IMR-90 (cell line): ENCODE measurements at regions not wholly inside any gene's neighbourhood (a gene's known extent, or its start where the extent isn't known, plus 50 kb on each side); places are given as distances from the start of the nearest gene placed in this dataset.

Experiments
- ATAC-seq: fragments of 200-7000 bp; cut with Tn5 transposase; 2 replicates; pipeline ENCODE4 v1.9.1; 2020; ENCODE audit warnings: low read depth, mild to moderate bottlenecking, moderate library complexity
- BruUV-seq: library from RNA; stranded (reverse); fragments of 400-500 nt; replicated peaks from 2 replicates; lab custom pipeline; 2021; lab: Mats Ljungman, UMichigan
- CTCF ChIA-PET: fragments of 300-600 bp; formaldehyde crosslinking; extraction: SDS; loops from one replicate; lab custom pipeline; 2021; ENCODE audit warnings: antibody characterized with exemption; lab: Yijun Ruan, JAX
- POLR2A ChIA-PET: fragments of 300-600 bp; sonication (Branson Sonifier 250); formaldehyde crosslinking; loops from one replicate; lab custom pipeline; 2022; ENCODE audit warnings: antibody characterized with exemption; ENCODE audit not compliant: unreplicated experiment; lab: Charles Lee
- DNase-seq: peaks from one replicate; pipeline ENCODE4 v3.0.0; 2013
- H2AFZ ChIP-seq: replicated peaks from 2 replicates; pipeline ENCODE3; 2013; ENCODE audit warnings: low read length, mild to moderate bottlenecking; ENCODE audit not compliant: poor library complexity
- H2AK5ac ChIP-seq: 2 replicates; pipeline ENCODE4 v1.6.1; 2013; ENCODE audit warnings: low read depth, low read length, inconsistent platforms
- H2AK9ac ChIP-seq: replicated peaks from 2 replicates; pipeline ENCODE3; 2013; ENCODE audit warnings: mild to moderate bottlenecking, low read depth, low read length, moderate library complexity; ENCODE audit not compliant: poor library complexity
- H2BK120ac ChIP-seq: 2 replicates; pipeline ENCODE4 v1.6.1; 2013; ENCODE audit warnings: low read depth, low read length, inconsistent platforms
- H2BK15ac ChIP-seq: 3 replicates; pipeline ENCODE4 v1.6.1; 2013; ENCODE audit warnings: low read depth, low read length, inconsistent platforms
- H2BK20ac ChIP-seq: 2 replicates; pipeline ENCODE4 v1.6.1; 2013; ENCODE audit warnings: low read depth, mild to moderate bottlenecking, inconsistent platforms, low read length, moderate library complexity
- H2BK5ac ChIP-seq: 2 replicates; pipeline ENCODE4 v1.6.1; 2013; ENCODE audit warnings: mild to moderate bottlenecking, low read depth, low read length, inconsistent platforms; ENCODE audit not compliant: poor library complexity, severe bottlenecking
- H3K14ac ChIP-seq: replicated peaks from 2 replicates; pipeline ENCODE4 v1.6.1; 2013; ENCODE audit warnings: low read depth, low read length, inconsistent platforms
- H3K18ac ChIP-seq: 2 replicates; pipeline ENCODE4 v1.6.1; 2013; ENCODE audit warnings: low read depth, low read length, control low read depth
- H3K23ac ChIP-seq: 2 replicates; pipeline ENCODE4 v1.6.1; 2013; ENCODE audit warnings: low read depth, low read length, inconsistent platforms
- H3K27ac ChIP-seq: 2 replicates; pipeline ENCODE4 v1.5.1; 2013; ENCODE audit warnings: mild to moderate bottlenecking, control low read depth, low read length; ENCODE audit not compliant: insufficient read depth
- H3K27me3 ChIP-seq: 2 replicates; pipeline ENCODE4 v1.6.1; 2013; ENCODE audit warnings: low read length; ENCODE audit not compliant: control insufficient read depth, insufficient read depth
- H3K36me3 ChIP-seq: 2 replicates; pipeline ENCODE4 v1.6.1; 2013; ENCODE audit warnings: low read length, mixed read lengths; ENCODE audit not compliant: control insufficient read depth, insufficient read depth
- H3K4ac ChIP-seq: 2 replicates; pipeline ENCODE4 v1.6.1; 2013; ENCODE audit warnings: low read depth, low read length, inconsistent platforms
- H3K4me1 ChIP-seq: 2 replicates; pipeline ENCODE4 v1.6.1; 2013; ENCODE audit warnings: low read length, mixed read lengths; ENCODE audit not compliant: control insufficient read depth, insufficient read depth
- H3K4me2 ChIP-seq: 2 replicates; pipeline ENCODE4 v1.6.1; 2013; ENCODE audit warnings: low read depth, mild to moderate bottlenecking, control low read depth, low read length, moderate library complexity
- H3K4me3 ChIP-seq: 2 replicates; pipeline ENCODE4 v1.5.1; 2013; ENCODE audit warnings: low read depth, mild to moderate bottlenecking, control low read depth, low read length, moderate library complexity; ENCODE audit not compliant: insufficient read depth
- H3K56ac ChIP-seq: 2 replicates; pipeline ENCODE4 v1.6.1; 2013; ENCODE audit warnings: low read length, inconsistent platforms; ENCODE audit not compliant: insufficient read depth; ENCODE audit errors: extremely low read depth
- H3K79me1 ChIP-seq, 2 experiments: 2 replicates each; pipeline ENCODE4 v1.6.1; 2013; ENCODE audit warnings: low read length in 2 of 2, inconsistent platforms in 1 of 2, low read depth in 1 of 2
- H3K9ac ChIP-seq: 2 replicates; pipeline ENCODE4 v1.6.1; 2013; ENCODE audit warnings: low read depth, low read length, control low read depth
- H3K9me1 ChIP-seq: 2 replicates; pipeline ENCODE4 v1.6.1; 2013; ENCODE audit warnings: low read length, inconsistent platforms; ENCODE audit not compliant: insufficient read depth
- H3K9me3 ChIP-seq: 2 replicates; pipeline ENCODE4 v1.6.1; 2013; ENCODE audit warnings: low read length; ENCODE audit not compliant: control insufficient read depth, insufficient read depth
- H4K20me1 ChIP-seq: 2 replicates; pipeline ENCODE4 v1.6.1; 2013; ENCODE audit warnings: low read length, inconsistent platforms; ENCODE audit not compliant: insufficient read depth
- H4K5ac ChIP-seq: 2 replicates; pipeline ENCODE4 v1.6.1; 2013; ENCODE audit warnings: mild to moderate bottlenecking, low read depth, low read length, control low read depth
- H4K8ac ChIP-seq, 2 experiments: 2 replicates each; pipeline ENCODE4 v1.6.1; 2013; ENCODE audit warnings: low read depth in 2 of 2, low read length in 2 of 2, control low read depth in 1 of 2, inconsistent platforms in 1 of 2
- H4K91ac ChIP-seq: 2 replicates; pipeline ENCODE4 v1.6.1; 2013; ENCODE audit warnings: low read depth, low read length, inconsistent platforms; ENCODE audit not compliant: insufficient read depth
- BHLHE40 ChIP-seq: fragments of 150-350 bp; IDR thresholded peaks from 2 replicates; pipeline ENCODE4 v1.6.1; 2016; ENCODE audit warnings: mild to moderate bottlenecking, low read depth, low read length
- CEBPB ChIP-seq: IDR thresholded peaks from 2 replicates; pipeline ENCODE4 v1.6.1; 2012; ENCODE audit warnings: low read depth, low read length, improper control_type of control experiment
- CHD1 ChIP-seq: IDR thresholded peaks from 2 replicates; pipeline ENCODE4 v1.6.1; 2012; ENCODE audit warnings: low read depth, low read length, improper control_type of control experiment
- CTCF ChIP-seq: conservative IDR thresholded peaks from 2 replicates; pipeline ENCODE4 v1.5.1; 2012; ENCODE audit warnings: mild to moderate bottlenecking, low read depth, low read length, improper control_type of control experiment
- ELK1 ChIP-seq: fragments of 150-350 bp; IDR thresholded peaks from 2 replicates; pipeline ENCODE4 v1.6.1; 2016; ENCODE audit warnings: low read depth, mild to moderate bottlenecking, low read length, moderate library complexity, borderline replicate concordance
- FOS ChIP-seq: fragments of 150-350 bp; IDR thresholded peaks from 2 replicates; pipeline ENCODE4 v1.6.1; 2016; ENCODE audit warnings: low read depth, low read length
- MAFK ChIP-seq: IDR thresholded peaks from 2 replicates; pipeline ENCODE4 v1.6.1; 2012; ENCODE audit warnings: low read depth, low read length, improper control_type of control experiment
- MAZ ChIP-seq: IDR thresholded peaks from 2 replicates; pipeline ENCODE4 v1.6.1; 2012; ENCODE audit warnings: low read depth, mild to moderate bottlenecking, low read length, improper control_type of control experiment, moderate library complexity, borderline replicate concordance
- MXI1 ChIP-seq: IDR thresholded peaks from 2 replicates; pipeline ENCODE4 v1.6.1; 2012; ENCODE audit warnings: low read depth, mild to moderate bottlenecking, low read length, moderate library complexity, borderline replicate concordance
- NFE2L2 ChIP-seq: fragments of 150-350 bp; IDR thresholded peaks from 2 replicates; pipeline ENCODE4 v1.6.1; 2016; ENCODE audit warnings: low read depth, mild to moderate bottlenecking, low read length
- POLR2A ChIP-seq: IDR thresholded peaks from 2 replicates; pipeline ENCODE4 v1.6.1; 2012; ENCODE audit warnings: mild to moderate bottlenecking, low read depth, low read length
- RAD21 ChIP-seq: IDR thresholded peaks from 2 replicates; pipeline ENCODE4 v1.6.1; 2012; ENCODE audit warnings: low read length, improper control_type of control experiment
- RCOR1 ChIP-seq: IDR thresholded peaks from 2 replicates; pipeline ENCODE4 v1.6.1; 2012; ENCODE audit warnings: mild to moderate bottlenecking, low read length, improper control_type of control experiment; ENCODE audit not compliant: insufficient replicate concordance
- RFX5 ChIP-seq: IDR thresholded peaks from 2 replicates; pipeline ENCODE4 v1.8.0; 2012; ENCODE audit warnings: low read depth, mild to moderate bottlenecking, low read length, moderate library complexity
- SMC3 ChIP-seq: fragments of 150-350 bp; IDR thresholded peaks from 2 replicates; pipeline ENCODE4 v1.6.1; 2016; ENCODE audit warnings: low read depth, mild to moderate bottlenecking, antibody characterized with exemption, low read length, moderate library complexity
- USF2 ChIP-seq: fragments of 150-350 bp; IDR thresholded peaks from 2 replicates; pipeline ENCODE4 v1.6.1; 2017; ENCODE audit warnings: mild to moderate bottlenecking, antibody characterized with exemption, low read length, low read depth
- WGBS, 2 experiments: methylation state at CpG; one replicate each; pipeline versions ENCODE4 v1.1.5 to v1.1.7; 2013; ENCODE audit warnings: missing lambda C conversion rate in 2 of 2; ENCODE audit not compliant: insufficient read length in 1 of 2; ENCODE audit errors: extremely low coverage in 2 of 2; 5-methylcytosine and 5-hydroxymethylcytosine counted together
- dilution Hi-C: fragments of 300-500 bp; cut with HindIII; formaldehyde crosslinking; loops from one replicate; pipeline ENCODE4 v1.14.3; 2018; ENCODE audit warnings: low sequenced_read_pairs; ENCODE audit not compliant: unreplicated experiment
- in situ Hi-C: fragments of 300-500 bp; cut with MboI; formaldehyde crosslinking; loops from 3 replicates; pipeline ENCODE4 v1.14.3; 2019; ENCODE audit warnings: low sequenced_read_pairs, inconsistent platforms, mixed read lengths
- intact Hi-C: fragments of 100-400 bp; cut with micrococcal nuclease; formaldehyde crosslinking; loops from 2 replicates; pipeline ENCODE4 v1.10.0; 2022

GRCh38 chr7:106459397-106460072 is 174.8 kb upstream of the NAMPT start:
- ATAC-seq = no peak
- Histone ChIP-seq H2AK5ac (no peak overlapping the region), H3K27ac (no peak overlapping the region), H4K20me1 (no peaks in the 10 kb centered on the region), H3K4me2 (no peak overlapping the region), H3K9ac (no peak overlapping the region), H2AK9ac (no peak overlapping the region), H3K9me3 (peaks cover 2% of the 10 kb centered on the region; the same call in 1 of the 2 replicates), H3K56ac (no peak overlapping the region), H3K9me1 (no peaks in the 10 kb centered on the region; the same call in 1 of the 2 replicates), H3K4me3 (no peak overlapping the region), H2BK20ac (no peak overlapping the region), H3K23ac (no peak overlapping the region), H2BK120ac (no peak overlapping the region), H2BK15ac (no peak overlapping the region), H3K18ac (no peak overlapping the region), H4K91ac (no peak overlapping the region), H2AFZ (no peak overlapping the region), H3K4ac (no peak overlapping the region), H3K36me3 (no peaks in the 10 kb centered on the region), H3K79me1 (no peaks in the 10 kb centered on the region), H3K4me1 (no peaks in the 10 kb centered on the region), H3K14ac (no peak overlapping the region), H4K5ac (no peak overlapping the region), H2BK5ac (no peak overlapping the region), H3K27me3 (no peaks in the 10 kb centered on the region), H4K8ac (no peak overlapping the region)
- in situ Hi-C loops (loop anchor here (5.0 to 10.0 kb wide), 2 partner anchors 185 to 282 kb away; no protein-coding TSS in a partner anchor), dilution Hi-C loops (no loop called here), intact Hi-C loops (no loop called here)
- CTCF ChIA-PET = no interaction called here
- DNase-seq = no peak
- 100% methylated on average over 3 of the region's 7 CpGs; no CpG with 5 or more reads in 1 of the 2 experiments for WGBS, 2 experiments
- POLR2A ChIA-PET = no interaction called here
- no TSS peak for BruUV-seq
- TF ChIP-seq CTCF = no peak
- no peak for TF ChIP-seq MAFK
- TF ChIP-seq MAZ = no peak
- no peak for TF ChIP-seq MXI1
- no peak for TF ChIP-seq RAD21
- TF ChIP-seq USF2 = no peak
- TF ChIP-seq BHLHE40 = no peak
- TF ChIP-seq CHD1 = no peak
- TF ChIP-seq POLR2A = no peak
- no peak for TF ChIP-seq ELK1
- TF ChIP-seq SMC3 = no peak
- TF ChIP-seq RCOR1 = no peak
- TF ChIP-seq CEBPB = no peak
- no peak for TF ChIP-seq RFX5
- TF ChIP-seq NFE2L2 = no peak
- no peak for TF ChIP-seq FOS
